ENCODE measurements at regions not wholly inside any gene's neighbourhood (a gene's known extent, or its start where the extent isn't known, plus 50 kb on each side); places are given as distances from the start of the nearest gene placed in this dataset.

DNA sequence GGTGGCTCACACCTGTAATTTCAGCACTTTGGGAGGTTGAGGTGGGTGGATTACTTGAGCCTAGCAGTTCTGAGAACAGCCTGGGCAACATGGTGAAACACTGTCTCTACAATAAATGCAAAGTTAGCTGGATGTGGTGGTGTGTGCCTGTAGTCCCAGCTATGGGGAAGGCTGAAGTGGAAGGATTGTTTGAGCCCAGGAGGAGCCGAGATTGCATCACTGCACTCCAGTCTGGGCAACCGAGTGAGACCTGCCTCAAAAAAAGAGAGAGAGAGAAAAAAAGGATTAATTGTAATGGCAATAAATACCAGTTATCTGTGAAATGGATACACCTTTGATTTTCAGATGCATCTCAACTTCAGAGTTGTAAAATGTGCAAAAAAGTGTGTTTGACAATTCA lies 58.8 kb downstream of the SPRY1 start:
- no peak for DNase-seq (ENCODE audit: low read depth in 3 of 3, low spot score in 2 of 3)

GRCh38 chr4:123462007-123462406 lies 65.4 kb downstream of the SPRY1 start:
- DNase-seq (ENCODE audit: low read depth in 3 of 3, low spot score in 2 of 3) = no peak

DNA sequence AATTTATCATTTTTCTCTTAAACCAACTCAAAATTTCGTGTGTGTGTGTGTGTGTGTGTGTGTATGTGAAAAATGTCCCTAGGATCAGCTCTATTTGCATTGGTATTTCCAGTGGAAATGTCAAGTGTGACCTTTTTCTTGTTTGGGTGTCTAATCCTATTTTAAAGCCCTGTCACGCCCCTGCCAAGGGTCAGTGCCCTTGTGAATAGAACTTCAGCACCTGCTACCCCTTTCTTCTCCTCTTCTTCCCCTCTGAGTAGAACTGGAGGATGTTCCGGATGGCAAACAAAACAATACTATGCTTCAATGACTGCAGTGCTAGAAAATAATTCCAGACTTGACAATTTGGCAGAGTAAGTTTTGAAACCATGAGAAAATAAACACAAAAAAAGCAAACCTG lies 67.3 kb downstream of the SPRY1 start:
- DNase-seq (ENCODE audit: low read depth in 3 of 3, low spot score in 2 of 3) = no peak

DNA sequence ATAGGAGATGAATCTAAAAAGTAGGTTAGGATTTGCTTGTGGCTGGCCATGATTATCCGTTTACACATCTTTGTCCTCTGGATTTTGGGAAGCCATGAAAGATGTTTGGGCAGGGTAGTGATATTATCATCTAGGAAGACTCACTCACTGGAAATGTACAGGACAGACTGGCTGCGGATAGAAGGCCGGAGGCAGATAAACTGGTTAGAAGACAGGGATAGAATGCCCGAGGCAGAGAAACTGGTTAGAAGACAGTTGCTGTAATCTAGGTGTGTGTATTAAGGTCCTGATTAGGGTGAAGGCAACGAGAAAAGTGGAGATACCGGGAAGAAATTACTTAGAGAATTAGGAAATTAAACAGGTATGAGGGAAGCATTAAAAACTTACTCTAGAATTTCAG lies 68.8 kb downstream of the SPRY1 start:
- no peak for DNase-seq (ENCODE audit: low read depth in 3 of 3, low spot score in 2 of 3)

DNA sequence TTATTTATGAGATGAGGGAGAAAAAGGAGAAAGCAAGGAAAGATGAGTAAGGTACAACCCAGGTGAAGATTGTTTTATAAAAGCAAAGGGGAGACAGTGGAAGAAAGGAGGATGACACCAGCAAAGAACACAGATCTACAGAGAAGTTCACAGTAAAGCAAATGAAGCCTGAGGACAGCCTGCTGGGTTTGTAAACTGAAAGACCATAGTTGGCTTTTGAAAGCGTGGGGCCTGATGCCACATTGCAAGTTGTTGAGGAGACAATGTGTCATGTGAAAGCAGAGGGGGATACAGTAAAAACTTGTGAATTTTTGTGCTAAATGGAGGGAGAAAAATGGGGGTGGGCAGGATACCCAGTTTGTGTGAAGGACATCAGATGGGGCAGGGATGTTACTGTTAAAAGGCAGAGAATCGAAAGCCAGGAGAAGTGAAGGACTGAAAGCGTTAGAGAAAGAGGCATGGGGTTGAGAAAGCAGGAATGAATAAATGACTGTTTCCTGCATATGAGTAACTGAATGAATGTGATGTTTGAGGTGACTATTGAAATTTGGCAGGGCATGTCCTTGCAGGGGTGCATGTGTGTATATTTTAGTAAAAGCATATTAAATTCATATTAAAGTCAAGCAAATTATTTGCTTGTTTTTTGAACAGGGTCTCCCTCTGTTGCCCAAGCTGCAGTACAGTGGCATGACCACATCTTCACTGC lies 69.6 kb downstream of the SPRY1 start:
- DNase-seq (ENCODE audit: low read depth in 3 of 3, low spot score in 2 of 3) = no peak

DNA sequence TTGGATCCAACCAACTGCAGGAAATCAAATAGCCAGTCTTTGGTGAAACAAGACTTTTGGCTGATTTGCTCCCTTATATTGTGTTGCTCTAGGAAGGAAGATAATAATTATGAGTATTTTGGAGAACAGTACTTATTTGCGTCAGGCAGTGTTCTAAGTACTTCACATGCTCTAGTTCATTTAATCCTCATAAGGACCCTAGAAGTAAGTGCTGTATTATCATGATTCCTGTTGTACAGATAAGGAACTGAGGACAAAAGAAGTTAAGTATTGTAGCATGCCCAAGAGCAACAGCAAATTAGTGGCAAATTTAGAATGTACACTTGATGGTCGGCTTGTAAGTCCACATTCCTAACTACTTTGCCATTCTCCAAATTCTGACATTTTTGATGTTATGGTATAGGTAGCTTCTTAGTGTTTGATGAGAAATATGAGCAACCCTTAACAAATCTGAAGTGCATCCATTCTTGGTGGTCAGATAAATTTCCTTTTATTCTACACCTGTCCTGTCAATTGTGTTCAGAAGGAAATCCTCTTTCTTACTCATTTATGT lies 72.0 kb downstream of the SPRY1 start:
- no peak for DNase-seq (ENCODE audit: low read depth in 3 of 3, low spot score in 2 of 3)

GRCh38 chr4:123469245-123469644 lies 72.7 kb downstream of the SPRY1 start:
- no peak for DNase-seq (ENCODE audit: low read depth in 3 of 3, low spot score in 2 of 3)

DNA sequence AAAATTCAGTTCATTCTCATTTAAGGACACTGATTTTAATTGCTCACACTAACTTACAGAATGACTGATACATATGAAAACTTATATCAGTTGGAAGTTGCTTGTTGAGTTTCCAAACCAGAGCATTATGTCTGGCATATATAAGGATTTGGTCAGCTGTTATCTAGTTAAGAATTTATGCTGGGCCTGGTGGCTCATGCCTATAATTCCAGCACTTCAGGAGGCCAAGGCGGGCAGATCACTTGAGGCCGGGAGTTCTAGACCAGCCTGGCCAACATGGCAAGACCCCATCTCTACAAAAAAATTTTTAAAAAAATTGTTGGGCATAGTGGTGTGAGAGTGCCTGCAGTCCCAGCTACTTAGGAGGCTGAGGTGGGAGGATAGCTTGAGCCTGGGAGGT lies 73.1 kb downstream of the SPRY1 start:
- DNase-seq (ENCODE audit: low read depth in 3 of 3, low spot score in 2 of 3) = no peak

- no peak for DNase-seq (ENCODE audit: low read depth in 3 of 3, low spot score in 2 of 3)
Measured at GRCh38 chr4:123470640-123471039, 74.0 kb downstream of the SPRY1 start.

- no peak for DNase-seq (ENCODE audit: low read depth in 3 of 3, low spot score in 2 of 3)
Measured at GRCh38 chr4:123471655-123472369, 75.2 kb downstream of the SPRY1 start.

- no peak for DNase-seq (ENCODE audit: low read depth in 3 of 3, low spot score in 2 of 3)
Measured at GRCh38 chr4:123474817-123475216, 78.2 kb downstream of the SPRY1 start.

DNA sequence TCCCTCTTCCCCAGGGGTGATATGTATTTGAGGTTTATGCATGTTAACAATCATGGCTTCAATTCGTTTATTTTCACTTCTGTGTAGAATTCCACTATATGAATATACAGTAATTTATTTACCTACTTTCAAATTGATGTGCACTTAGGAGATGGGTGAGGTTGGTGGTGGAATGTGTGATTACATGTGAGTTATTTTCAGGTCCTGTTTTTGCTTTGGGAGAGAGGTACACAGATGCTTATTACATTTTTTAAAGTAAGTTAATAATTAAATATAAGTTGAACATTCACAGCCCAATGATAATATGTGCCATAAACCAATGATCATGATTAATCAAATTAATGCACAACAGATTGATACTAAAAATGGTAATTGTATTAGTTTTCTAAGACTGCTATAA lies 79.5 kb downstream of the SPRY1 start:
- DNase-seq (ENCODE audit: low read depth in 3 of 3, low spot score in 2 of 3) = no peak

DNA sequence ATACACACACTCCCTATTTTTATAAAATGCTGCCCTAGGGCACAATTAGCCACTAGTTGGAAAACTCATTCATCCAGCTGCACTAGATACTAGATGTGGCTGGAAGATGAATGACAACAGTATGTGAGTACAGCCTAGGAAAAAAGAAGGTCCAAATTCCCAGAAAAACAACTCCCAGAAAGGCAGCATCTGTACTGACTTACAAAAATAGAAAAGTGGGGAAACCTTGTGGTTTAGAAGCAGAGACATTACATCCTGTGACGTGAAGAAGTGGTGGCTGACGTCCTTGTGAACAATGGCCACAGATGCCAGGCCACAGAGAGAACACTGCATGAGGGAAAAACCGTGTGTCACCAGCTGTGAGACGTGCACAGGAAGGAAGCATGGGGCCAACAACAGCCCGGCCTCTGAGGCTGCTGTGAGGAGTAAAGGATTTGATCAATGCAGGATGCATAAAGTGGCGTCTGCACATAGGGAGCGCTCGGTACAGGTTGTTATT lies 81.2 kb downstream of the SPRY1 start:
- no peak for DNase-seq (ENCODE audit: low read depth in 3 of 3, low spot score in 2 of 3)

DNA sequence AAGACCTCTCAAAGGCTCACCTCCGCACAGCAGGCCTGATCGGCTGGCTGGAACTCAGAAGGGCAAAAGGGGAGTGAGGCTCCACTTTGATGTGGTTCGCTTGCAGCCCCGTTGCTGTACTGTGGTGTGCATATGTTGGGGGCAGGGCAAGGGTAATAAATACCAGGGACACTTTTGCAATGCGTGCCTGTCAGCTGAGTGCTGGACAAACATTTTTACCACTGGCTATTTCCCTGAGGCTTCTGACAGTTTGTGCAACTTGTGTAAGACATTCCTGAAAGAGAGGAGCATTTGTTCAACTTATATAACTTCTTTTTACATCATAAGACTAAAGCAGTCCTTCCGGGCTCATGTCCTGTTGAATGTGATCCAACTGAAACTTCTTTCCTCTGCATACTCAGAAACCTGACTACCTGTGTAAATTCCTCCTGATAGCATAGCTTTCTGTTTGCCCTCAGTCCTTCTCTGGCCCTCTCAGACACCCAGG lies 82.3 kb downstream of the SPRY1 start:
- DNase-seq (ENCODE audit: low read depth in 3 of 3, low spot score in 2 of 3) = peak; percentile 25 to 52 (median 38)

DNA sequence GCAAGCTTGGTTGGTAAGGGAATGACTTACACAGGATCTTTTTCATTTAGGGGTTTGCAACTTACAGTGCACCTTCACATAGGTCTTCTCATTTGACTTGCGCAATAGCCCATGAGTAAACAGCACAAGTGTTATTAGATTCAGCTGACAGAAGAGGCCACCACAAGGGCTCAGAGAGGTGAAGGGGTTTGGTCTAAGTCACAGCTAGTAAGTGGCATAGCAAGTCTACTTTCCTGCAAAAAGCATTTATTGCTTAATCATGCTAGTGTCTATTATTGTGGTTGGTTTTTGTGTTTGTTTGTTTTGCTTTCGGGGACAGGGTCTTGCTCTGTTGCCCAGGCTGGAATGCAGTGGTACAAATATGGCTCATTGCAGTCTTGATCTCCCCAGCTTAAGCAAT lies 83.3 kb downstream of the SPRY1 start:
- no peak for DNase-seq (ENCODE audit: low read depth in 3 of 3, low spot score in 2 of 3)

DNA sequence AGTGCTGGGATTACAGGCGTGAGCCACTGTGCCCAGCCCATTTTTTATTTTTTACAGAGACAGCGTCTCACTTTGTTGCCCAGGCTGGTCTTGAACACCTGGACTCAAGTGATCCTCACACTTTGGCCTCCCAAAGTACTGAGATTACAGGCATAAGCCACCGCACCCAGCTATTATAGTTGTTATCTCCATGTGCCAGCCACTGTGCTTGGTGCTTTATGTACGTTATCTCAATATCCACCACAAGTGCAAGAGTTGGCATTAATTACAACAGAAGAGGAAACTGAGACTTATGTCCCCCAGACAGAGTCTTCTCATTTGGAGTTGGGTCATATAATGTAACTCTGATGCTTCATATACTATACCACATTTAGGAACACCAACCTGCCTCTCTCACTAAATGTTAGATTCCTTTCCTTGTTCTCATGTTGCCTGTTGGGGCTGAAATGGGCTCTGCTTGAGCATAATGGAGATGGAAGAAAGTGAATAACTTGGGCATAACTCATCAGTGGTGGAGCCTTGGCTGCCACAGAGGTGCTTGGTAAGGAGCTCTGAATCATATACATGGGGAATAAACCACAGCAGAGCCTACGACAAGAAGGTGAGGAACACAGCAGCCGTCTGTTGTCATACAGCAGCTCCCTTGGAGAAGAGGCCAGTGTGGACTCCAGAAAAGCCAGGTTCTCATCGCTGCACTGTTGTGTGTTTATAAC lies 84.3 kb downstream of the SPRY1 start:
- no peak for DNase-seq (ENCODE audit: low read depth in 3 of 3, low spot score in 2 of 3)

DNA sequence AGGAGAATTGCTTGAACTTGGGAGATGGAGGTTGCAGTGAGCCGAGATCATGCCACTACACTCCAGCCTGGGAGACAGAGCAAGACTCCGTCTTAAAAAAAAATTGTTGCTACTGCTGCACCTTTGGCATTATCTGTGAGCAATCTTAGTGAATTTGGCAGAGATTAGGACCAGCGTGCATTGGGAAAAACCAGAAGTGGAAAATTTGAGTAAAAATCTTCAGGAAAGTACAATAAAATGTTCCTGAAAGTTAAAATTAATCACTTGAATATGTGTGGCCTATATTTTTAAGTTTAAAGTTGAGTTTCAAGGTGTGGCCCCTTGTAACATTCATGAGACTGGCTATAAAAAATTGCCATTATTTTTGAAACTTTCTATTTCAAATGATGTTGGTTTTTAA lies 85.1 kb downstream of the SPRY1 start:
- no peak for DNase-seq (ENCODE audit: low read depth in 3 of 3, low spot score in 2 of 3)

DNA sequence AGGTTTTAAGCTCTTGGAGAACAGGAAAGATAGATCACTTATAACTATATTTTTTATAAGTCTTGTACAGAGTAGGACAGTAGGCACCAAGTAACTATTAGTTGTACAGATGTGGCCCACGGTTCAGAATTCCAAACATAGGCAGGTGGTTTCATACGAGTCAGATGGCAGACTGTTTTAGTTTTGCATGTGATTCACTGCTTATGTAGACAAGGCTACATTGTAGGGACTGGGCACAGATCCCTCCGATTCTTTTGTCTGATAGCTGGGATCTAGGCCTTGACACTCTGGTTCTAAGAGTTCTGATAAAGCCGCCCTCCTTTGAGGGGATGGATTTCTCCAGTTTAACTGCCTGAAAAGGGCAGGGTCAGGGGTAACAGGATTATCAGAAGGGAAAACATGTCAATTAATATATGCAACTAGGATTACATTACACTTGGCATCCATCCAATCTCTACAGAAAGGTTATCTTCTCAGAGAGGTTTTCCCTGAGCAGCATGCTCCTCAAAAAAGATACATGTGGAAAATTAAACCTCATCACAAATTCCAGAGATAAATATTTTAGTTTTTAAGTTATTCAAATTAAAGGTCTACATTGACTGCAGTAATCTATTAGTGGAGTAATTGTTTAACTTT lies 87.8 kb downstream of the SPRY1 start:
- DNase-seq (ENCODE audit: low read depth in 3 of 3, low spot score in 2 of 3) = no peak

GRCh38 chr4:123485601-123486000 lies 89.0 kb downstream of the SPRY1 start:
- no peak for DNase-seq (ENCODE audit: low read depth in 3 of 3, low spot score in 2 of 3)

DNA sequence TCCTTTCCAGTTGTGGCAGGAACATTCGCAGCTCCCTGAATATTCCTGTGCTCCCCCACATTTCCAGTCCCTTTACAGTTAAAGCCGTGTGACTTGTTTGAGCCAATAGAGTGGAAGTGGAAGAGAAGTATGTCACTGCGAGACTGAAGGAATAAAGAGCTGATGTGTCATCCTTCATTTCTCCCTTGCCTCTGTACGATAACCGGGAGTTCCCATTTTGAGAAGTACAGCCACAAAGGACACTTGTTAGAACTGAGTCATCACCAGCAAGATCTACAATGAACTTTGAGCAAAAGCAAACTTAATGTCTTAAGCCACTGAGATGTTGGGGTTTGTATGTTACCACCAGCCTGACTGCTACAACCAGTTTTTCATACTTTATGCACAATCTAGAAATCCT lies 92.3 kb downstream of the SPRY1 start:
- DNase-seq (ENCODE audit: low read depth in 3 of 3, low spot score in 2 of 3) = no peak

- DNase-seq (ENCODE audit: low read depth in 3 of 3, low spot score in 2 of 3) = no peak
Measured at GRCh38 chr4:123495530-123495929, 98.9 kb downstream of the SPRY1 start.

All from right renal cortex interstitium (tissue), 3 donors.